ENCODE measurements at regions not wholly inside any gene's neighbourhood (a gene's known extent, or its start where the extent isn't known, plus 50 kb on each side); places are given as distances from the start of the nearest gene placed in this dataset.

- TF ChIP-seq, protein P1, sequence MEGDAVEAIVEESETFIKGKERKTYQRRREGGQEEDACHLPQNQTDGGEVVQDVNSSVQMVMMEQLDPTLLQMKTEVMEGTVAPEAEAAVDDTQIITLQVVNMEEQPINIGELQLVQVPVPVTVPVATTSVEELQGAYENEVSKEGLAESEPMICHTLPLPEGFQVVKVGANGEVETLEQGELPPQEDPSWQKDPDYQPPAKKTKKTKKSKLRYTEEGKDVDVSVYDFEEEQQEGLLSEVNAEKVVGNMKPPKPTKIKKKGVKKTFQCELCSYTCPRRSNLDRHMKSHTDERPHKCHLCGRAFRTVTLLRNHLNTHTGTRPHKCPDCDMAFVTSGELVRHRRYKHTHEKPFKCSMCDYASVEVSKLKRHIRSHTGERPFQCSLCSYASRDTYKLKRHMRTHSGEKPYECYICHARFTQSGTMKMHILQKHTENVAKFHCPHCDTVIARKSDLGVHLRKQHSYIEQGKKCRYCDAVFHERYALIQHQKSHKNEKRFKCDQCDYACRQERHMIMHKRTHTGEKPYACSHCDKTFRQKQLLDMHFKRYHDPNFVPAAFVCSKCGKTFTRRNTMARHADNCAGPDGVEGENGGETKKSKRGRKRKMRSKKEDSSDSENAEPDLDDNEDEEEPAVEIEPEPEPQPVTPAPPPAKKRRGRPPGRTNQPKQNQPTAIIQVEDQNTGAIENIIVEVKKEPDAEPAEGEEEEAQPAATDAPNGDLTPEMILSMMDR (conservative IDR thresholded peaks at IDR 0.05): no peak
- H3K79me2 ChIP-seq (ENCODE audit: insufficient read depth, low read length): no peaks in the 10 kb centered on the region
- Mint-ChIP-seq H3K4me1 (peaks cover 0 to 3% of the 10 kb centered on the region in 2 experiments; a peak in 1 of 4 replicates), H3K27me3 (ENCODE audit: low read depth) (no peaks in the 10 kb centered on the region), H3K27ac (no peak overlapping the region), H3K9me3 (no peaks in the 10 kb centered on the region), H3K36me3 (ENCODE audit: insufficient read depth in 1 of 3, low read depth in 3 of 3) (no peaks in the 10 kb centered on the region), H3K4me3 (no peak overlapping the region)
- no peaks in the 10 kb centered on the region for H3K23me2 ChIP-seq (ENCODE audit: insufficient read length, low read depth, low read length, poor library complexity, severe bottlenecking)
- no peaks in the 10 kb centered on the region for H3K27me3 ChIP-seq (ENCODE audit: insufficient read depth, low read length)
- H3K9me3 ChIP-seq (ENCODE audit: control insufficient read depth, low read depth, low read length): no peaks in the 10 kb centered on the region
- H2AK5ac ChIP-seq (ENCODE audit: insufficient read length, low read length): no peak overlapping the region
- H4K8ac ChIP-seq (replicated peaks; ENCODE audit: insufficient read length, low read depth, low read length): no peak overlapping the region
- no peak overlapping the region for H2BK15ac ChIP-seq (ENCODE audit: low read depth, low read length)
- H4K5ac ChIP-seq (ENCODE audit: insufficient read length, low read depth, low read length): no peak overlapping the region
- no peaks in the 10 kb centered on the region for H3K79me1 ChIP-seq (ENCODE audit: insufficient read depth, low read depth, low read length, poor library complexity, severe bottlenecking)
- no peak overlapping the region for H3K18ac ChIP-seq (ENCODE audit: insufficient read length, low read depth, low read length)
- H3K4me2 ChIP-seq (ENCODE audit: insufficient read depth, insufficient read length, low read length): no peak overlapping the region
- H3K9ac ChIP-seq (ENCODE audit: extremely low read depth, insufficient read length, low read length): no peak overlapping the region
- no peak overlapping the region for H2AFZ ChIP-seq (ENCODE audit: low read length)
- H3K56ac ChIP-seq (ENCODE audit: insufficient read length, low read depth, low read length): no peak overlapping the region
- DNase-seq: no peak
- H3K14ac ChIP-seq (ENCODE audit: insufficient read depth, low read length): no peak overlapping the region
- H3K4ac ChIP-seq (ENCODE audit: low read depth, low read length): no peak overlapping the region
- H3T11ph ChIP-seq (ENCODE audit: low read length): no peak overlapping the region
- H4K20me1 ChIP-seq (ENCODE audit: control insufficient read depth, insufficient read depth, insufficient read length): no peaks in the 10 kb centered on the region
- H3K4me1 ChIP-seq (ENCODE audit: insufficient read depth, low read length): no peaks in the 10 kb centered on the region
- no peak overlapping the region for H3K23ac ChIP-seq (ENCODE audit: insufficient read length, low read depth, low read length)
- H2BK20ac ChIP-seq (ENCODE audit: low read depth, low read length, poor library complexity, severe bottlenecking): no peak overlapping the region
- H3K27ac ChIP-seq (ENCODE audit: insufficient read length, low read depth, low read length): no peak overlapping the region
- H2BK5ac ChIP-seq (ENCODE audit: insufficient read length, low read length): no peak overlapping the region
- no peak overlapping the region for H2BK120ac ChIP-seq (ENCODE audit: low read depth, low read length, poor library complexity, severe bottlenecking)
- no peak overlapping the region for H2BK12ac ChIP-seq (ENCODE audit: insufficient read length, low read depth, low read length)
- H4K91ac ChIP-seq (ENCODE audit: insufficient read length, low read depth, low read length): no peak overlapping the region
Observed at GRCh38 chr5:60277941-60278340, 384.4 kb upstream of the PDE4D start.

All from H9 (cell line).